Thyroid gland (tissue), 4 donors: ENCODE measurements at regions not wholly inside any gene's neighbourhood (a gene's known extent, or its start where the extent isn't known, plus 50 kb on each side); places are given as distances from the start of the nearest gene placed in this dataset.

ENCODE experiments used
- CTCF ChIP-seq, 6 experiments: fragments of 200-600 bp in 3 of 6; fragments of 450-650 bp in 3 of 6; sonication (generic) in 3 of 6; IDR thresholded peaks; one replicate each; pipeline ENCODE4 v1.5.1; 2016 to 2019; ENCODE audit warnings: antibody characterized with exemption in 6 of 6, mild to moderate bottlenecking in 2 of 6, inconsistent platforms in 1 of 6, moderate library complexity in 1 of 6
- POLR2A ChIP-seq, 2 donors: fragments of 450-650 bp; IDR thresholded peaks; one replicate each; pipeline ENCODE4 v1.6.1; 2017; ENCODE audit warnings: antibody characterized with exemption in 2 of 2, mild to moderate bottlenecking in 2 of 2, moderate library complexity in 1 of 2

- TF ChIP-seq POLR2A (IDR thresholded peaks at IDR 0.05) (no peak), CTCF (IDR thresholded peaks at IDR 0.05) (no peak)
These were observed 80.9 kb upstream of the SNX2 start for GRCh38 chr5:122693963-122694362.
